GM12874 (cell line): ENCODE measurements at regions not wholly inside any gene's neighbourhood (a gene's known extent, or its start where the extent isn't known, plus 50 kb on each side); places are given as distances from the start of the nearest gene placed in this dataset.

Experiments used
- CTCF ChIP-seq: IDR thresholded peaks from 2 replicates; pipeline ENCODE4 v1.5.1; 2011; ENCODE audit warnings: low read depth, mild to moderate bottlenecking, control low read depth, low read length, moderate library complexity; ENCODE audit not compliant: insufficient read depth

GRCh38 chr2:118711603-118712002, 135.8 kb downstream of the EN1 start:
- no peak for TF ChIP-seq CTCF

- no peak for TF ChIP-seq CTCF
Measured at GRCh38 chr2:118710481-118710880, 137.0 kb downstream of the EN1 start.

- no peak for TF ChIP-seq CTCF
Measured at GRCh38 chr2:118709786-118710185, 137.7 kb downstream of the EN1 start.

- no peak for TF ChIP-seq CTCF
Measured at GRCh38 chr2:118706844-118707243, 140.6 kb downstream of the EN1 start.

- no peak for TF ChIP-seq CTCF
Measured at GRCh38 chr2:118706371-118706770, 141.1 kb downstream of the EN1 start.

- TF ChIP-seq CTCF: no peak
Measured at GRCh38 chr2:118705032-118705431, 142.4 kb downstream of the EN1 start.

- no peak for TF ChIP-seq CTCF
Measured at GRCh38 chr2:118699447-118700175, 147.8 kb downstream of the EN1 start.
